HG03135 (cell line): ENCODE measurements at regions not wholly inside any gene's neighbourhood (a gene's known extent, or its start where the extent isn't known, plus 50 kb on each side); places are given as distances from the start of the nearest gene placed in this dataset.
"Not testable (repeated sequence)": the region's sequence is repeated elsewhere in the genome, so short reads cannot be mapped to it uniquely, and the experiment has no call there.

Experiments used
- ATAC-seq: cut with Tn5 transposase; IDR thresholded peaks from one replicate; pipeline ENCODE4 v1.9.1; 2021; ENCODE audit warnings: mild to moderate bottlenecking, moderate library complexity; ENCODE audit not compliant: unreplicated experiment

DNA sequence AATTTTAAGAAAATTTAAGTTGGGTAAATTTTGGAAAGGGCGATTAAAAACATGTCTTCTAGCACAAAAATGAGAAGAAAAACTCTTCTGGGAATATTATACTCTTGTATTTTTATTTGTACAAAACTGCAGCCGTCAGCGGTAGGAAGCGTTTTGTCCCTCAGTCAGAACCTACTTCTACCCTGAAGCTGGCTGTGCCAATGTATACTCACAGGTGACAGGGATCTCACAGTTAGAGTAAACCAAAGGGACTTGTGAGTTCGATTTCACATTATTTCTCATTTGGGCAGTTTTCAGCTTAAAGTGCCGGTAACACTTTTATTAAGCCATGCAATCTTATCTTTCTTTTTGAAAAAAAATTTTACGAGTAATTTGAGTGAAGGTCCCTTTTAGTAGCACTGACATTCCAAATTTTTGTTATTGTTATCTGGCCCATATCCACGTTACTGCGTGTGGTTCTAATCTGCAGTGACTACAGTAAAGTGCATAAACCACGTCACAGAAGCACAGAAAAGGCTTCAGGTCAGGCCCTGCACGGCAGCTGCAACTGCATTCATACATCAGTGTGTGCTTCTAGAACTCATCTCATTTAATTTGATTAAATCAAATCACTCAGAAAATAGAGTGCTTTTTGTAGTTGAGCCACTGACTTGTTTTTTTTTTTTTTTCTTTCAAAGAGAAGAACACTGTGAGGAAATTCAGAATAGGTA lies 387.3 kb downstream of the LIG4 start:
- ATAC-seq, result no peak

GRCh38 chr13:107824635-107825034 lies 390.7 kb downstream of the LIG4 start:
- no peak for ATAC-seq

GRCh38 chr13:107822006-107822405 lies 393.3 kb downstream of the LIG4 start:
- no peak for ATAC-seq

DNA sequence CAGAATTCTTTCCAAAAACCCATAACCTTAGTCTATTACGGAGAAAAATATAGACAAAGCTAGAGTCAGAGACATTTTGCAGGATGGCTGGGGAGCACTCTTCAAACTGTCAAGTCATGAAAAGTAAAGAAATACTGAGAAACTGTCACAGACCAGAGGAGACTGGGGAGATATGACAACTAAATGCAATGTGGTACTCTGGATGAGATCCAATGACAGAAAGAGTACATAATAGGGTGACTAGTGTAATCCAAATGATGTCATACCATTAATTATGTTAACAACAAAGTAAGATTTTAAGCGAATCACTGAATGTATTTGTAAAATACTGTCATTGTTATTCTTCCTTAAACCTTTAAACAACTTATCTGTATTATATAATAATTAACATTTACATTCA lies 393.8 kb downstream of the LIG4 start:
- no peak for ATAC-seq

DNA sequence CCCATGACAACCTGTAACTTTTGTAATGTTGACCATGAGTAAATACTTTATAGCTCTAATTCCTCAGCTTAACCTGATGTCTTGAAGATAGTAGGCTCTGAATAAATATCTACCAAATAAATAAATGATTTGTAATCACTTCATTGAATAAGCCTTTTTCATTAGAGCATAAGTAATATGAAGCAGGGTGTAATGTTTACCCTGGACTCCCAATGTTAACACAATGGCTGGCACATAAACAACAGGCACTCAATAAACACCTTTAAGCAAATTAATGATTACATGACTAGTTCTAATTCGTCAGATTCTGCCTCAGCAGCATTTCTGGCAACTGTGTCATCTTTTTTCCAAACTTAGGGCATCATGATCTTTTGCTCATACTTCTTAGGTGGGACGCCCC lies 396.3 kb downstream of the LIG4 start:
- no peak for ATAC-seq

- no peak for ATAC-seq
Measured at GRCh38 chr13:107817647-107818287, 397.6 kb downstream of the LIG4 start.

GRCh38 chr13:107812014-107812412 lies 403.3 kb downstream of the LIG4 start:
- no peak for ATAC-seq

DNA sequence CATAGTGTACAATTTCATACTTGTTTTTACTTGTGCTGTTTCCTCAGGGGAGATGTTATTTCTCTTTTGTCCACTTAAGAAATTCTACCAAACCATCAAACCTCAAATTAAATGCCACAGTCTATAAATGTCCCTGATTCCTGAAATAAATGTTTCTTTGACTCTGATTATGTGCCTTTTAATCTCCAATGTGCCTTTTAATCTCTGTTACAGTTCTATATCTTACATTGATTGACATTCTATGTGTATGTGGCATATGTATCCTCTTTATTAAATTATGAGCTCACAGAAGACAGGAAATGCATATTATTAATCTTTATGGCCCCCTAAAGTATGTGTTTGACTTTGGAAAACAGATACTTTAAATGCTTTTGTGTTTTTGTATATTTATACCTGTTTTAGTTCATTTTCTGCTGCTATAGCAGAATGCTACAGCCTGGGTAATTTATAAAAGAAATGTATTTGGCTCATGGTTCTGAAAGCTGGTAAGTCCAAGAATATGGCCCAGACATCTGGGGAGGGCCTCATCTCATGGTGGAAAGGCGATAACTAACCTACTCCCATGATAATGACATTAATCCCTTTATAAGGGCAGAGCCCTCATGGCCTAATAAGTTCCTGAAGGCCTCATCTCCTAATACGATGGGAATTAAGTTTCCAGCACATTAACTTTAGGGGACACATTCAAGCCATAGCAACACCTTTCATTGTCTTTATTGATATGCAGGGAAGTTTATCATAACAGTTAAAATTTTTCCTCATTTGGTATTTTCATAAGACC lies 403.9 kb downstream of the LIG4 start:
- no peak for ATAC-seq

GRCh38 chr13:107809125-107809524 lies 406.2 kb downstream of the LIG4 start:
- no peak for ATAC-seq

DNA sequence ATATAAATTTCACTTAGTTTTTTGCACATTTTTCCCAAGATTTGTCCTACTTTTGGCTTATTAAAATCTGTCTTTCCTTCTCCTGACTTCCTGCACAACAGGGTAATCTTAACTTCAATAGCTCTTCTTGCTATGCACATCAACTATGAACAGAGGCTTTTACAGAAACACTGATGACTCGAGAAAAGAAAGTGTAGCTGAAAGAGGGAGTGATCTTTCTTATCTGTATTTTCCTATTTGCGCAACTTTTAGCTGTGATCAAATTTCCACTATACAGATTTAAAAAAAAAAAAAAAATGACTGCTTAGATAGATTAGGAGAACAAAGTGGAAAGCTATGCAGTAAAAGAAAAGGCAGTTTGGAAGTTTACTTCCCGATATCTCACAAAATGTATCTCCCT lies 406.9 kb downstream of the LIG4 start:
- ATAC-seq, result no peak

DNA sequence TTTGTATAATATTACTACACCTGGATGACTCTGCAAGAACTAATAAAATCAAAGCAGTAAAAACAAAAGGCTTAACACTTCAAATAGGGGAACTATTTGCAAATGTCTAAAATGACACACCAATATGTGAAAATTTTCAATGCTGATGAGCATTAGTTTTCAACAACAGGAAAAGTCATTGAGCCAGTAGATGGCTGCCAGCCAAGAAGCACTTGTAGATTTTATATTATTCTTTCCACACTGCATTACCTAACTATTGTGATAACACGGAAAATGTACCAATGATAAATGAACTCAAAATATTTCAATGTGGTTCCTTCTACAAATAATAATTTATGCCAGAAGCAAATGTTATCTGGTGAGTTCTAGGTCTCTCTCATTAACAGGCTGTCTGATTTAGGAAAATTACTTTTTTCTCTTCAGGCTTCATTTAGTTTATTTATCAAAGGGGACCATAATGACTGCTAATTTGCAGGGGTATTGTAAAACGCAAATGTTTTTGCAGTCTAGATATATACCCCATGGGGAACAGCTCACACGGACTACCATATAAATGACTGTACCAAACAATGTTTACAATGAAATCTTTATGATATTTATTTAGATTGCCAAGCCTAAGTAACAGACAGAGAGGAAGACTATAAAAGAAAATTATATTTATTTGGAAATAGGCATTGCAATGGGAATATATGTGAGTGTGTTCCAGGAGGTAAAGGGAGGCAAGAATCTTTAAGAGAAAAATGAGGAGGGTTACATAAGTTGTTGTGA lies 407.8 kb downstream of the LIG4 start:
- ATAC-seq, result no peak

GRCh38 chr13:107806726-107807125 lies 408.6 kb downstream of the LIG4 start:
- no peak for ATAC-seq

DNA sequence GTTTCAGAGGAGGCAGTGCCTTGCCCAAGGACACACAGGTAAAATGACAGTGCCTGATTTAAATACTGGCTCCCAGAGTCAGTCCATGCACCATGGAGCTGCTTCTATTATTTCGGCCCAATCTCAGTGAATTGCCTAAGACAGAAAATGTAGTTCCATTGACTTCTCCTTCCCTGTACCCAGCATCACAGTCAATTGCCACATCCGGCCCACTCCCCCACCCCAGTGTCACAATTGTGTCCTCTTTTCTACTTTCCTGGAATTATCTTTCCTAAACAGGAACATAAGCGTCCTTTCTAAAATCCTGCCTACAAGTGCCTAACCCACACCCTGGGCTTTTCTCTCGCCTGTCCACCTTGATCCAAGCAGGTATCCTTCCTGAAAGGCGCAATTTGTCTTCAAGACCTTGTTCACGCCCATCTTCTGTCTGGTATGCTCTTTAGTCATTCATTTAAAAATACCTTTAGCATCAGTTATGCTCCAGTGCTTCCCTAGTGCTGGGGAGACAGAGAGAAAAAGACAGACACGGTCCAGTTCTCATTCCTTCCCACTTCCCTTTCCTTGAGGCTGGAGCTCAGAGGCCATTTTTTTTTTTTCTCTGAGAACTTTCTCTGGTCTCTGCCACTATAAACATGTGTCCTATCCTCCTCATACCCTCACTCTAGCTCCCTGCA lies 411.4 kb downstream of the LIG4 start:
- no peak for ATAC-seq

DNA sequence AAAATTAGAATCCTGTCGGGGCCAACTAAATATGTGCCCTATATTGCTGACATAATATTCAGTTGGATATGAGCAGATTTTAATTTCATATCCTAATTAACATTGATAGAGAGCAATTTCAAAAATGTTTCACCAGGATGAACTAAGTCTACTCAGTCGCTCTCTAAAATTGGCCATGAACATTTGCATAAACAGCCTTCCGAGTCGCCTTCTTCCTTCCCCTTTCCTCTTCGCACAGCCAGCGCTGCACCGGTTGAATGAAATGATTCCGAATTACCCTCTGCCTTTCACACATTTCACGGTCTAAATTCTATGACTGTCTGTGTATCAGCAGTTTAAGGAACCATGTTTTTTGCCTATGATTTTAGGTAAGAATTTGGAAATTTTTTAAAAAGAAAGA lies 413.7 kb downstream of the LIG4 start:
- no peak for ATAC-seq

DNA sequence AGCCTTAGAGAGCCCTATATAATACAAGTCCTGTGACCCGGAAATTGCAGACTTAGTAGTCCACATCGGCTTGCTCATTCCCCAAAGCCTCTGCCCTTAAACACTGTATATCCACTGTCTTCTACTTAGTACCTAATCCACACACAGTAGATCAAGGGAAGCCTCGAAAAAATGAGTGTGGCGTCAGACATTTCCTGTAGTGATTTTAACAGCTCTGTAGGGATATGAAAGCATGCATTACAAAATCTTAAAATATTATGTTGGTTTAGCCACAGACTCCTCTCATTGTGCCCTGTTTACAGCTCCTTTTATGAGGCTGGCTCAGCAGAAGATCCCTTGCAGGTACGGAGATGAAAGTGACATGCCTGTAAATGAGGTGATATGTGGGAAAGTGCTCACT lies 416.3 kb downstream of the LIG4 start:
- ATAC-seq, result no peak

DNA sequence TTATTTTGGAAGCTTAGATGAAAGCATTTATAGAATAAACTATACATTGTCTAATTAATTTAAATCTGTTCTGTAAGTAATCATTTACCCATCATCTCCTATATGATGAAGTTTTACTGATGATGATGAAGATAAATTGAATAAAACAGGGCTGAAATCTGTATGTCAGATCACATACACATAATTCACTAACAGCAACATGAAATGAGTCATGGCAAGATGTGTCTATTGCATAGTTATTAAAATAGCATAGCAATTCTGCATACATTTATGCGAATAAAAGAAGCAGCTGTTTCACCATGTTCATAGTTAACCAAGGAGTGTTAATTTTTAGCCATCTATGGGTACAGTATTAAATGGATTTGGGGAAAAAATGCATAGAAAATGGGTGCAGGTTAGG lies 424.9 kb downstream of the LIG4 start:
- ATAC-seq, result no peak

DNA sequence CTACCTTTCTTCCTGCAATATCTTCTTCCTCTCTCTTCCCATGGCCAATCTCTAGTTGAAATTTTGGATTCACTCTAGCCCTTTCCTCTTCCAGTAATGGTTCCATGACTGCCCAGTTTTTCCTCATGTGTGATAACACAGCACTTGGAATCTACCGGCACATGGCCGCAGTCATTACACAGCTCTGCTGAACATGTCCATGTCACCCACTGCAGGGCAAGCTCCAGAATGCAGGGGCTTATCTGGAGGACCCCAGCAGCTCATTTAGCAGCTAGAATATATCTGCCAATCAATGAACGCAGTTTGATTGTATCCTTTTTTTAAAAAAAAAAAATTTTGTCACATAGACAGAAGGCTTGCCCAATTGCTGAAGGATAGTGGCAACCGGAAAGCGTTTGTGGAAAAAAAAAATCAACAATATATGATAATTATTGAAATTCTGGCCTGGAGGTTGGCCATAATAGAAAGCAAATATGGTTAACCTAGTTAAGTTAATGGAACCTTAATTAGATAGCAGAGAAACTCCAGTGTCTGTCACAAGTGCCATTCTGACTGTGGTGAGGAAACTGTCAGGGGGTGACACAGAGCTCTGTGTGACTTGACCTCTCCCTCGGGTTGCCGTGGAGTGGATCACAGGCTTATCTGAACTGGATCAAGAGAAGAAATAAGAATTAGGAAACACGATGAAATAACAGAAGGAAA lies 426.7 kb downstream of the LIG4 start:
- no peak for ATAC-seq

DNA sequence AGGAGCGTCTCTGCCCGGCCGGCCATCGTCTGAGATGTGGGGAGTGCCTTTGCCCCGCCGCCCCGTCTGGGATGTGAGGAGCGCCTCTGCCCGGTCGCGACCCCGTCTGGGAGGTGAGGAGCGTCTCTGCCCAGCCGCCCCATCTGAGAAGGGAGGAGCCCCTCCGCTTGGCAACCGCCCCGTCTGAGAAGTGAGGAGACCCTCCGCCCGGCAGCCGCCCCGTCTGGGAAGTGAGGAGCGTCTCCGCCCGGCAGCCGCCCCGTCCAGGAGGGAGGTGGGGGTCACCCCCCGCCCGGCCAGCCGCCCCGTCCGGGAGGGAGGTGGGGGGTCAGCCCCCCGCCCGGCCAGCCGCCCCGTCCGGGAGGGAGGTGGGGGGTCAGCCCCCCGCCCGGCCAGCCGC lies 432.7 kb downstream of the LIG4 start:
- not testable (repeated sequence) for ATAC-seq

- no peak for ATAC-seq
Measured at GRCh38 chr13:107778094-107778493, 437.2 kb downstream of the LIG4 start.

GRCh38 chr13:107770541-107770940 lies 444.8 kb downstream of the LIG4 start:
- ATAC-seq, result no peak
